ENCODE measurements at regions not wholly inside any gene's neighbourhood (a gene's known extent, or its start where the extent isn't known, plus 50 kb on each side); places are given as distances from the start of the nearest gene placed in this dataset.

DNA sequence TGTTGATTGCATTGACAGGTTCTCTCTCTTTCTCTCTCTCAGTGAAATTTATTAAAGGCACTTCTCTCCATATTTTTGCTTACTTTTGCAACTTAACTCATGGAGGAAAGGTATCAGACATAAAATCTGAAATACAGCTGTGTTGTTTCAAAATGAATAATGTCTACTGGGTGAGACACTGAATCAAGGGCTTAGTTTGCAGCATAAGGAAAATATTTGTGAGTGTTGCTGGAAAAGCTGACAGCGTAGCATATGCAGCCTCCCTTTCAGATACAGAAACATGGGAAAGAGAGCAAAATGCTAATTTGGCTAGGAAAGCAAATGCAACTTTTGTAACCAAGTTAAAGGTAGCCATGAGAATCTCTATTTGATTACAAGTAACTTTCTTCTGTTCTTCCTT lies 81.5 kb upstream of the COL3A1 start:
- H3K4me1 ChIP-seq (ENCODE audit: control insufficient read depth, insufficient read depth, low read length): no peaks in the 10 kb centered on the region
- CTCF ChIA-PET: no interaction called here
- H3K9me3 ChIP-seq (ENCODE audit: control insufficient read depth, insufficient read depth, low read depth, low read length): no peaks in the 10 kb centered on the region
- POLR2A ChIA-PET: no interaction called here
- TF ChIP-seq GLI2 (tag by site-specific recombination; IDR thresholded peaks at IDR 0.05; ENCODE audit: borderline replicate concordance, low read depth) (no peak), YY1 (tag by site-specific recombination; IDR thresholded peaks at IDR 0.05) (no peak), ZNF24 (tag by site-specific recombination; IDR thresholded peaks at IDR 0.05) (no peak), ZNF555 (tag by site-specific recombination; conservative IDR thresholded peaks at IDR 0.05) (no peak), ZNF114 (tag by site-specific recombination; IDR thresholded peaks at IDR 0.05) (no peak), ZNF132 (tag by site-specific recombination; IDR thresholded peaks at IDR 0.05; ENCODE audit: borderline replicate concordance) (no peak), ZNF169 (tag by site-specific recombination; IDR thresholded peaks at IDR 0.05) (no peak), GLI4 (tag by site-specific recombination; IDR thresholded peaks at IDR 0.05) (no peak), ZNF391 (tag by site-specific recombination; IDR thresholded peaks at IDR 0.05; ENCODE audit: borderline replicate concordance, low read depth) (no peak)
- TF ChIP-seq, protein P1, sequence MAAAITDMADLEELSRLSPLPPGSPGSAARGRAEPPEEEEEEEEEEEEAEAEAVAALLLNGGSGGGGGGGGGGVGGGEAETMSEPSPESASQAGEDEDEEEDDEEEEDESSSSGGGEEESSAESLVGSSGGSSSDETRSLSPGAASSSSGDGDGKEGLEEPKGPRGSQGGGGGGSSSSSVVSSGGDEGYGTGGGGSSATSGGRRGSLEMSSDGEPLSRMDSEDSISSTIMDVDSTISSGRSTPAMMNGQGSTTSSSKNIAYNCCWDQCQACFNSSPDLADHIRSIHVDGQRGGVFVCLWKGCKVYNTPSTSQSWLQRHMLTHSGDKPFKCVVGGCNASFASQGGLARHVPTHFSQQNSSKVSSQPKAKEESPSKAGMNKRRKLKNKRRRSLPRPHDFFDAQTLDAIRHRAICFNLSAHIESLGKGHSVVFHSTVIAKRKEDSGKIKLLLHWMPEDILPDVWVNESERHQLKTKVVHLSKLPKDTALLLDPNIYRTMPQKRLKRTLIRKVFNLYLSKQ (tag by site-specific recombination; IDR thresholded peaks at IDR 0.05; ENCODE audit: borderline replicate concordance): no peak
- no peak overlapping the region for H3K27ac ChIP-seq (ENCODE audit: extremely low read depth, low read depth, low read length)
- H3K36me3 ChIP-seq (ENCODE audit: control insufficient read depth in 2 of 2, insufficient read depth in 1 of 2, low read length in 2 of 2): no peaks in the 10 kb centered on the region
- H3K4me3 ChIP-seq (ENCODE audit: low read depth, low read length): no peak overlapping the region

DNA sequence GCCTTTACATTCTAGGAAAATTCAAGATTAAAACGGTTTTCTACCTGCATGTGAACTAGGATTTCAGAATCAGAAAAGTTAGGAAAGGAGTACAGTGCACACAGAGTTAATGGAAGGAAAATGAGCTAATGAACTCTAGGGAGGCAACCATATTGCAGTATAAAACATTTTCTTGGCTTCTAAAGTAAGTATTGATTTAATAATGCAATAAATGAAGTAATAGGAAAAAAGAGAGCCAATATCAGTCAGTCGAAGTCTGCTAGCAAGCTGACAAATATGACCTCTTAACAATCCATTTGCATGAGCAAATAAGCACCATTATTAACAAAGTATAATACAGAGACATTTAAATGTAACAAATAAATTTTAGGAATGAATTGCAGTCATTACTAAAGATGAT lies 80.2 kb upstream of the COL3A1 start:
- Histone ChIP-seq H3K36me3 (ENCODE audit: control insufficient read depth in 2 of 2, insufficient read depth in 1 of 2, low read length in 2 of 2) (no peaks in the 10 kb centered on the region), H3K9me3 (ENCODE audit: control insufficient read depth, insufficient read depth, low read depth, low read length) (no peaks in the 10 kb centered on the region), H3K4me1 (ENCODE audit: control insufficient read depth, insufficient read depth, low read length) (no peaks in the 10 kb centered on the region), H3K27ac (ENCODE audit: extremely low read depth, low read depth, low read length) (no peak overlapping the region), H3K4me3 (ENCODE audit: low read depth, low read length) (no peak overlapping the region)
- ChIA-PET CTCF (no interaction called here), POLR2A (interaction anchor here (0.5 kb wide), 1 partner anchor 8 kb away, joined by 3 read pairs; no protein-coding TSS in a partner anchor)
- TF ChIP-seq ZNF561 (tag by site-specific recombination; IDR thresholded peaks at IDR 0.05; ENCODE audit: borderline replicate concordance) (no peak), ZNF114 (tag by site-specific recombination; IDR thresholded peaks at IDR 0.05) (no peak), TCF7L2 (IDR thresholded peaks at IDR 0.05; ENCODE audit: borderline replicate concordance, low read depth, low read length) (no peak), ZNF707 (tag by site-specific recombination; IDR thresholded peaks at IDR 0.05) (no peak), BCL11A (tag by site-specific recombination; IDR thresholded peaks at IDR 0.05; ENCODE audit: low read depth) (no peak), ZNF223 (tag by site-specific recombination; IDR thresholded peaks at IDR 0.05) (no peak), ZSCAN16 (tag by site-specific recombination; IDR thresholded peaks at IDR 0.05) (no peak), ZNF169 (tag by site-specific recombination; IDR thresholded peaks at IDR 0.05) (no peak)
- TF ChIP-seq, protein P2, sequence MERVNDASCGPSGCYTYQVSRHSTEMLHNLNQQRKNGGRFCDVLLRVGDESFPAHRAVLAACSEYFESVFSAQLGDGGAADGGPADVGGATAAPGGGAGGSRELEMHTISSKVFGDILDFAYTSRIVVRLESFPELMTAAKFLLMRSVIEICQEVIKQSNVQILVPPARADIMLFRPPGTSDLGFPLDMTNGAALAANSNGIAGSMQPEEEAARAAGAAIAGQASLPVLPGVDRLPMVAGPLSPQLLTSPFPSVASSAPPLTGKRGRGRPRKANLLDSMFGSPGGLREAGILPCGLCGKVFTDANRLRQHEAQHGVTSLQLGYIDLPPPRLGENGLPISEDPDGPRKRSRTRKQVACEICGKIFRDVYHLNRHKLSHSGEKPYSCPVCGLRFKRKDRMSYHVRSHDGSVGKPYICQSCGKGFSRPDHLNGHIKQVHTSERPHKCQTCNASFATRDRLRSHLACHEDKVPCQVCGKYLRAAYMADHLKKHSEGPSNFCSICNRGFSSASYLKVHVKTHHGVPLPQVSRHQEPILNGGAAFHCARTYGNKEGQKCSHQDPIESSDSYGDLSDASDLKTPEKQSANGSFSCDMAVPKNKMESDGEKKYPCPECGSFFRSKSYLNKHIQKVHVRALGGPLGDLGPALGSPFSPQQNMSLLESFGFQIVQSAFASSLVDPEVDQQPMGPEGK (tag by site-specific recombination; IDR thresholded peaks at IDR 0.05): no peak

DNA sequence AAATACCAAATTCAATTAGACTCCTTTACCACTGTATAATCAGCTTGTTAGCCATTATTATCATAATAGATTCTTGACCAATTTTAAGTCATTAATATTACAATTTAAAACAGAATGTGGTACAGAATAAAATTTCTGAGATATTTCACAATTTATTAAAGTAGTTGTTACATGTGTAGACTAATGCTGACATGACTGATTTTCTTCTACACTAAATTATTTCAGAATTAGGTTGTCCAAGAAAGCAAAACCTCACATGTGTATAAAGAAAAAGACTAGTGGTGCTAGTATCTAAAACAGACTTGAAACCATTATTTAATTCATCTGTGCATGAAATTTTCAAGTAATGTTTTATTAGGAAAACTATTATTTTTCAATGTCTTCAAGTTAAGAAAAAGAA lies 79.2 kb upstream of the COL3A1 start:
- H3K4me3 ChIP-seq (ENCODE audit: low read depth, low read length): no peak overlapping the region
- H3K27ac ChIP-seq (ENCODE audit: extremely low read depth, low read depth, low read length): no peak overlapping the region
- ChIA-PET CTCF (no interaction called here), POLR2A (no interaction called here)
- TF ChIP-seq ZNF133 (tag by site-specific recombination; IDR thresholded peaks at IDR 0.05): no peak
- TF ChIP-seq, protein P3, sequence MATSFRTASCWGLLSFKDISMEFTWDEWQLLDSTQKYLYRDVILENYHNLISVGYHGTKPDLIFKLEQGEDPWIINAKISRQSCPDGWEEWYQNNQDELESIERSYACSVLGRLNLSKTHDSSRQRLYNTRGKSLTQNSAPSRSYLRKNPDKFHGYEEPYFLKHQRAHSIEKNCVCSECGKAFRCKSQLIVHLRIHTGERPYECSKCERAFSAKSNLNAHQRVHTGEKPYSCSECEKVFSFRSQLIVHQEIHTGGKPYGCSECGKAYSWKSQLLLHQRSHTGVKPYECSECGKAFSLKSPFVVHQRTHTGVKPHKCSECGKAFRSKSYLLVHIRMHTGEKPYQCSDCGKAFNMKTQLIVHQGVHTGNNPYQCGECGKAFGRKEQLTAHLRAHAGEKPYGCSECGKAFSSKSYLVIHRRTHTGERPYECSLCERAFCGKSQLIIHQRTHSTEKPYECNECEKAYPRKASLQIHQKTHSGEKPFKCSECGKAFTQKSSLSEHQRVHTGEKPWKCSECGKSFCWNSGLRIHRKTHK (tag by site-specific recombination; IDR thresholded peaks at IDR 0.05): no peak
- TF ChIP-seq ZNF701 (tag by site-specific recombination; IDR thresholded peaks at IDR 0.05): no peak
- TF ChIP-seq ZNF843 (tag by site-specific recombination; IDR thresholded peaks at IDR 0.05): no peak
- TF ChIP-seq ZNF302 (tag by site-specific recombination; IDR thresholded peaks at IDR 0.05; ENCODE audit: low read depth): no peak
- H3K36me3 ChIP-seq (ENCODE audit: control insufficient read depth in 2 of 2, insufficient read depth in 1 of 2, low read length in 2 of 2): no peaks in the 10 kb centered on the region
- H3K9me3 ChIP-seq (ENCODE audit: control insufficient read depth, insufficient read depth, low read depth, low read length): no peaks in the 10 kb centered on the region
- H3K4me1 ChIP-seq (ENCODE audit: control insufficient read depth, insufficient read depth, low read length): no peaks in the 10 kb centered on the region
